ENCODE measurements at regions not wholly inside any gene's neighbourhood (a gene's known extent, or its start where the extent isn't known, plus 50 kb on each side); places are given as distances from the start of the nearest gene placed in this dataset.

DNA sequence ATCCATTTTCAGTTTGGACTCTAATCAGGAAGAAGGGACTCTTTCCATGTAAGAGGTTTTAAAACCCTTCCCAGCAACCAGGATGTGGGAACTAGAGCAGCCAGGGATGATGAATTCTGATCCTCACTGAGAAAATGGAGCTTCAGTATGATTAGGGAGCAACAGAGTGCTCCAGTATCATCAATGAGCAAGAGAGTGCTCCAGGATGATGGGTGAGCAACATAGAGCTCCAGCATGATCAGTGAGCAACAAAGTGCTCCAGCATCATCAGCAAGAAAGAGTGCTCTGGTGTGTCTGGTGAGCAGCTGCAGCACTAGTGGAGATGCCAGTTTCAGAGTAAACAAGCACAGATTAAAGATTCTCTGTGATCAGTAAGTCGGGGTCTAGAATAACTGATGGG is 106.4 kb upstream of the LPP start:
- no peak for DNase-seq

DNA sequence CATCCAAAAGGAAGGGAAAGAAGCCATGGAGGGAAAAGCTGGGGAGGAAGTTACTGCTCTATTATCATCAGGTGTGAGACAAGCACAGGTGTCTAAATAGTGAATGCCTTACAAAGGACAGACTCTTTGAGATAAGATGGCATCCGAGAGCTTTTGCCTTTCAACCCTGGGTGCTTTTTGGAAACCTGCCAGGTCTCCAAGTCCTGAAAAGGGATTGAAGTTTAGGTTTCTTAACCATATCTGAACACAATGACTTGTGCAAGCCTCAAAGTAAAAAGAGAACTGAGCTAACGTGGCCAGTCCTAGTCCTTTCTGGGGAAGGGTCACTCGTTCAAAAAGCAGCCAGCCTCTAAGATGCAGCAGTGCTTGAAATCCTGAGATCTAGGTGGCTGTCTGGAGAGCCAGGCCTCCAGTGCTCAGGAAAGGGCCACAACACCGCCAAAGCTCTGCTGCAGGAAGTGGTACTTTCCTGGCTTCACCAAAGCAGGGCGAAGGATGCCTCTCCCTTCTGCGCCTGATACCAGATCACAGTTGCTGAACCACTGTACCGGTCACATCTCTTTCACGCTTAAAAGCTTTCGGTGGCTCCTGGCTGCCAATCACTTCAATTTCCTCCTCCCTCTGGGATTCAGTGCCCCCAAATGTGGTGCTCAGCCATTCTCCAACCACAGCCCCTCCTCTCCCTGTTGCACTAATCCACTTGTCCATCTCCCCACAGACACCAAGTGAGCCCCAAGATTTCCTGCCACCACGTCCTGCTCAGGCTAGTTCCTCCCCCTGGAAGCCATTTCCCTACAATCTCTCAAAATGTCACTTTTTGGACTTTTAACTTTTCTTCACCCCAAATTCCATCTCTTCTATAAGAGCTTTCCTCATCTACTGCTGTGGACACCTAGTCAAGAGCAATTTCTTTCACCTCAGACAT is 104.1 kb upstream of the LPP start:
- DNase-seq: no peak

GRCh38 chr3:188051801-188052168 is 102.2 kb upstream of the LPP start:
- no peak for DNase-seq

GRCh38 chr3:188052169-188053035 is 101.6 kb upstream of the LPP start:
- DNase-seq: peak in 1 of 2 experiments; percentile 26

- no peak for DNase-seq
Measured at GRCh38 chr3:188053036-188053340, 101.0 kb upstream of the LPP start.

GRCh38 chr3:188053710-188054380 is 100.1 kb upstream of the LPP start:
- no peak for DNase-seq

DNA sequence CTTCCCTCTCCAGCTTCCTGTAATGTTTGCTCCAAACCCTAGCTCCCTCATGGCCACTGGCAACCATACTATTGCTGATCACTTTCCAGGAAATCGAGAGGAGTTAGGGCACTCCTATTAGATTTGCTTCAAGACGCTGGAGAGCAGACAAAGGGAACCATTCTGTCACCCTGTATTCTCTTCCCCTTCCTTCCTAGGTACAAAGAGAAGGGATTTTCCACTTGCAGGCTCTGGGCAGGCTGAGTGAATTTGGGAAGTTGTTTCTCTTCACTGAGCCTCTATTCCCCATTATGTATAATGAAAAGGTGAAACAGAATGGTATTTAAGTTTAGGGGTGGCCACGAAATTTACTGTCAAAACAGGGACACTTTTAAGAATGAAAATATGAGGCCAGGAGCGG is 99.4 kb upstream of the LPP start:
- DNase-seq: no peak

DNA sequence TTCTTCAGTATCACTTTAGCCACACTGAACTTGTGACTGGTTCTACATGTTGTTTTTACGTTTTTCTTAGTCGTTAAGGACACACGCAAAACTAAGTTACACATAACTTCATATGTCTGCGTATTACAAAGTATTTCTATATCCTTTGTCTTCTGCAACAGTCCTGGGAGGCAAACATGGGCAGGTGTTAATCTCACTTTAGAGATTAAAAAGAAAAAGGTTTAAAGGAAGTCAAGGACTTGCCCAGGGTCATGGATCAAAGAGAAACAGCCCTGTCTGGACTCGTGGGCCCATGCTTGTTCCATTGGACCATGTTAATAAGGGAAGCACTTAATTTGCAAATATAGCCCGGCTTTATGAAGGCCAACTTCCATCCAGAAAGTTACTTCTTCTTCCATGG is 98.6 kb upstream of the LPP start:
- DNase-seq: no peak

DNA sequence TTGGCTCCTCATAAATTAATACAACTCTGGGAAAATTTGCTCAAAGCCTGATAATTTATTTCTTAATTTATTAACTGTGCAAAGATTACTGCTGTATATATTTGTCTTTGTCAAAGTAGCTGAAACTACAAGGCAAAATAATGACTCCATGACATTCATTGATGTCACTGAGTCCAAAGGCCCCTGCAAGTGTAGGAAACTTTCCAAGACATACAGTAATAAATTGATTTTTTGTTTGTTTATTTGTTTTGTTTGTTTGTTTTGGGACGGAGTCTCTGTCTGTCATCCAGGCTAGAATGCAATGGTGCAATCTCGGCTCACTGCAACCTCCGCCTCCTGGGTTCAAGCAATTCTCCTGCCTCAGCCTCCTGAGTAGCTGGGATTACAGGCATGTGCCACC is 96.8 kb upstream of the LPP start:
- DNase-seq: no peak

DNA sequence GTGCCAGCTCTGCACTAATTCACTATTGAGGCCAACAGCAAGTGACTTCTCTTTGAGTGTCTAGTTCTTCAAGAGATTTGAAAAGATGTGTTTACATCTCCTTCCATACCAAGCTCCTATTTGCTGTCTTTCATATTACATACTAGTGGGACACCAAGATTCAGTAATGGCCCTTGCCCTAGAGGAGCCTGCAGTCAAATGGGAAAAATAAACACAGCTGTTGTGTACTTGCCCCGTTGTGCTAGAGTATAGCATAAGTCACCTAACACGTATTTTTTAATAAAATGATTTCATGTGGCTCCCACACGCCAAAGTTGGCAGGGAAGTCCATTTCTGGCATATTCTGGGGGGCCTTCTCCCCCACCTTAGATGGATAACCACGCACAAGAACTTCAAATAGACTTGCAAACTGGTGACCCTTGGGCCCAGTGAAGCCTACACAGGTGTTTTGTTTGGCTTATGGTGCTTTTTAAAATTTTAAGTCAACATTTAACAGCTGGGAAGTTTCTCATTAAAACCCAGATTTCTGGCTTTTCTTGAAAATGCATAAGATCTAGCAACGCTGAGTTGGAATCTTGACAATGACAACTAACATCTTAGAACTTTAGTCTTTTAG is 95.3 kb upstream of the LPP start:
- DNase-seq: no peak

DNA sequence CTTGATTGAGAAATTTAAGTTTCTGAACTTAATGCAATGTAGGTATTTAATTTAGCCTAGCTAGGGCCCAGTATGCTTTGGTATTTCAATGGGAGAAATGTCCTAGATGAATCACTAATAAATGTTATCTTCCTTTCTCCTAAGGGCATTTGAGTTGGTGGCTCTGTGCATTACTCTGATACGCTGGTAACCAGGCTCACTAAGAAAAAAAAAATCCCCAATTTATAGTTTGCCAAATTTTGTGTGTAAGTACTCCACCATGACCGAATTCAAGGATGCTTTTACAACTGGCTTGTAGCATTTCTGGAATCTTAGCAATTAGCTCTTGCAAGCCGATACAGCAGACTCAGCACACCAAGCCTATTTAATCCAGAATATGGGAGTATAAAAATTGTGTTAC is 94.6 kb upstream of the LPP start:
- no peak for DNase-seq

DNA sequence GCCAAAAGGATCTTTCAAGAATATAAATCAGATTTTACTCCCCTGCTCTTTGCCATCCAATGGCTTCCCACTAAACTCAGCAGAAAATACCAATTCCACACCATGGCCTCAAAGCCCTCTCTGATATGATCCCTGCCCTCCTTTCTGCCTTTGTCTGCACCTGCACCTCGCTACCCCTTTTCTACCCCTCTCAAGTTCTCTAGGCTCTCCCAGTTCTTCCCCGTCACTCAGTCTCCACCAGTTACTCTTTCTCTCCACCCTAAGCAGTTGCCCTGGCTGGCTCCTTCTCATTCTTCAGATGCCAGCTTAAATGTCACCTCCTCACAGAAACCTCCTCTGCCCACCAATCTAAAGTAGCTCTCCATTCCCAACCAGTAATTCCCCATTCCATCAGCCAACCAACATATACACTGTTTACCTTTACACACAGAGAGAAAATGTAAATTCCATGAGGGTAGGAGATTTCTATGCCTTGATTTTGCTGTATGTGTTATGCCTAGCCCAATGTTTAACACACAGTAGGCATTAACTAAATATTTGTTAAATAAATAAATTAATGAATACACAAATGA is 93.6 kb upstream of the LPP start:
- DNase-seq: no peak

DNA sequence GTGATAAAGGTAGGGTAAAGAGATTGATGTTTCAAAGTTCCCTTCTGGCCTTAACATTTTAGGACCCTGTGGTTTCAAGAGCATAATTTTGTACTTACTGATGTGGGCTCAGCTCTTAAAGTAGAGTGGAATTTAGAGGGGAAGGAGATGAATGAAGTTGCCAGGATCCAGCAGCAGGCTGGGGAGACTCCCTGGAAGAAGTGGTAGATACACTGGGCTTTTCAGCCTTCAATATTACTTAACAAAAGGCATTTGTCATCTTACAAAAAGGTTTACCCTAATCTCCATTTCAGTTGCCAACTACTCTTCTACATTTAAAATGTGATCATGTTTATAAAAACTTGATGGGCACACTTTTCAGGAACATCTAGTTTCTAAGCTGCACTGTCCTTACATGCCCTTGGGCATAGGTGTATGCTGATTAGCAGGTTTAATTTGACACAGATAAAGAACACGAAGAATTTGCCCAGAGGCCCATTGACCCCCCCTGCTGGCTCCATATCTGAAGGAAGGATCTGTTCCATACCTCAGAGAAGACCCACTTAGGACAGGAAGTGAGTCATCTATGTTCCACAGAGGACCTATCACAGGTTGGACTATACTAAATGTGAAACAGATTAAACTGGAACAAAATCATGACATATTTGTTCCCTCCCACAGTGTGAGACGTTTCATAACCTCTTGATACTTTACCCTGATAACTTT is 93.0 kb upstream of the LPP start:
- DNase-seq: no peak

- no peak for DNase-seq
Measured at GRCh38 chr3:188062216-188062615, 91.7 kb upstream of the LPP start.

- peak in 1 of 2 experiments; percentile 41 for DNase-seq
Measured at GRCh38 chr3:188064831-188065493, 89.0 kb upstream of the LPP start.

DNA sequence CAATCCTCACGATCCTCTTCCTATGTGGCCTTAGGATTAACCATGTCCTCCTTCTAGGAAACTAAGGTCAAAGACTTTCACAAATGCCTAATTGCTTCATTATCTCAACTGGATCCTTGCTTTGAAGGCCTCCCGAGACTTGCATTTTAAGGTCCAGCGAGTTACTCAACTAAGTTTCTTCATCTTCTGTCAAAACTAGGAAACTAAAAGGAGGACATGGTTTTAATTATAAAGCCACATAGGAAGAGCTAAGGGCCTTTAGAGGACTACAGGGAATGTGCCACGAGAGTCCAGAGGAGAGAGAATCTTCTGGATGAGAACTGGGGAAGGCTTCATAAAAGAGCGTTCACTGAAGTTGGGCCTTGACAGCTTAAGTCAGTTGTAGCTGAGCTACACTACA is 87.8 kb upstream of the LPP start:
- DNase-seq: no peak

- DNase-seq: no peak
Measured at GRCh38 chr3:188067932-188068331, 86.0 kb upstream of the LPP start.

- DNase-seq: no peak
Measured at GRCh38 chr3:188068342-188068741, 85.6 kb upstream of the LPP start.

DNA sequence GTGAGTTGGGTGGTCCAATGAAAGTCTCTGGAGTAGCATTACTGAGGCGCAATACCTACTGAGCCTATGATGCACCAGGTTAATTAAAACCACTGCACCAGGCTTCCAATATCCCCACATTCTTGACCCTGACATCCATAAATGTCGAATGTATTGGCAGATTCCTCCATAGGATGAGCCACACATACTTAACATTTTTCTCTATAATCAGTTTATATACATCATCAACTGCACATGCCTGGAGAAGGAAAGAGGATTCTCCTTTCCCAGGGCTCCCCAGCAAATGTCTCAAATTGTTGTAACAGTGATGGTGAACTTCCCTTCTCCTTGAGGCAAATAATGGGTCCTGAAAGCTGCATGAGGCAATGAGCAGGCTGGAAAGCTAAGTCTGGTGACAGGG is 82.3 kb upstream of the LPP start:
- DNase-seq: no peak

DNA sequence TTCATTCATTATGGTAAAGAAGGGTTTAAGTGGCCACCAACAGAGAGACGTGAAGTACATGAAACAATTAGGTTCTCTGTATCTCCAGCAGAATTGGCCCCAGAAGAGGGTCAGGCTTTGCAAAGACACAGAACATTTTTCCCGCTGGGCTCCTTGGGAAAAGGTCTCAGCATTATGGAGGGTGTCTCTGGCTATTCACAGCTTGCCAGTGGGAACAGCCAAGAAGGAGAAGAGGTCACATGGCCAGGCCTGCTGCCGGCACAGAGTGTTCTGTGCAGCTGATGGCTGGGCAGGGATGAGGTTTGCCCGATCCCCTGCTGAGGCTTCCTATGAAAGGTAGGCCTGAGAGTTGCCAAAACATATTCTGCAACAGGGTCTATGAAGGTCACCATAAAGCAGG is 77.8 kb upstream of the LPP start:
- no peak for DNase-seq

DNA sequence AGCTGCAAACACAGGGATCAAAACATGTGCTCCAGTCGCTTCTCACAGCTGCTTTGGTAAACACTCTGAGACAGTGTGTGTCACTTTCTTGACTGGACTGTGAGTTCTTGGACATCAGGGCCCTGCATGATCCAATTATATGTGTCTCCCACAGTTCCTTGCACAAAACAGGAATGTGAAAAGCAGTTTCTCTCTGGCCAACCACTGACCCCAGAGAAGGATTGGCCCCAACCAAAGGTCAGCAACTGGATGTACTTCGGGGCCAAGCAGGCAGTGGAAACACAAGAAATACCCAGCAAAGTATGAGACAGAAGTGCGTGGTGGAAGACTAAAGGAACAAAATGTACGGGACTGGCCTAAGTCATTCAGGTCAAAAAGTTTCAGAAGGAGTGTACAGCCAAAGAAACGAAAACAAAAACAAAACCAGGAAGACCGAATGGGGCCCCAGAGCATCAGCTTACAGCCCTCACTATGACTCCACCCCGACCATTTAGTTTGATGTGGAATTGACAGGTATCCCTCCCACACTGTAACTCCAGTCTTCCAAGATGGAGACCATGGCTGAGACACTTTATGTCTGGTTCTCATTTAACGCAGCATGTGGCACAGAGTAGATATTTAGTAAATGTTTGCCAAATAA is 76.7 kb upstream of the LPP start:
- no peak for DNase-seq

Measured in NCI-H446 (cell line).